GM19023 (cell line): ENCODE measurements at regions not wholly inside any gene's neighbourhood (a gene's known extent, or its start where the extent isn't known, plus 50 kb on each side); places are given as distances from the start of the nearest gene placed in this dataset.

Experiments used
- ATAC-seq: cut with Tn5 transposase; IDR thresholded peaks from one replicate; pipeline ENCODE4 v1.9.1; 2021; ENCODE audit warnings: mild to moderate bottlenecking, moderate library complexity; ENCODE audit not compliant: unreplicated experiment

- ATAC-seq = no peak
These were observed 232.1 kb downstream of the TDRD3 start for GRCh38 chr13:60629158-60629557.

DNA sequence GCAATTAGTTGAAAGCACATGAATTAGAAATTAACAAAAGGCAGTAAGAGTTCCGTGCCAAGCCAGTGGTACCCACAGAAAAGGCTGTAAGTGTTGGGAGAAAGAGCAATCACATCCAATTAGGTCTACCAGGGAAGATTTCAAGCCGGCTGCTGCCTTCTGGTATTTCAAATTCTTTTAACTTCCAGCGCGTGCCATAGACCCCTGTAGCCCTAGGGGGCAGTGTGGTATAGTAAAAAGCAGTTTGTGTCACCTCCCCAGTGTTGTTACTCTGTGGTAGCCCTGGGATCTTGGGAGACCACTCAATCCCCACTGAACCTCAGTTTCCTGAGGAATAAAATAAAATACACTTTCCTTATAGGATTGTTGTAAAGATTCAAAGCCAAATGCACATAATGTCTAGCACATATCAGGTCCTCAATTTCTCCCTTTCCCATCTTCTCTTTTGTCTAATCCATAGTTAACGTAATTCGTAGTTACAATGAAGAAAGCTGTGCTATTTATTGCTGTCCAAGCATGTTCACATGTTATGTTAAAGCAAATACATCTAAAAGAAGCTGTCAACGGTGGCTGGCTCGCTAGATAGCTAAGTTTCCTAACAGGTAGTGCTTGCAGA is 230.2 kb downstream of the TDRD3 start:
- peak; percentile 71 for ATAC-seq
